Activated B cell treated with CpG ODN at 0.5 μM for 24 hours (primary cell): ENCODE measurements at regions not wholly inside any gene's neighbourhood (a gene's known extent, or its start where the extent isn't known, plus 50 kb on each side); places are given as distances from the start of the nearest gene placed in this dataset.
"Not testable (repeated sequence)": the region's sequence is repeated elsewhere in the genome, so short reads cannot be mapped to it uniquely, and the experiment has no call there.

Experiments used
- ATAC-seq: fragments of 200-7000 bp; cut with Tn5 transposase; one replicate; pipeline ENCODE4 v1.10.0; 2021; ENCODE audit warnings: low read depth, mild to moderate bottlenecking, moderate library complexity
- CTCF ChIA-PET: fragments of 350-600 bp; sonication (Branson Sonifier 250); formaldehyde crosslinking; loops from one replicate; lab custom pipeline; 2021; ENCODE audit warnings: antibody characterized with exemption; lab: Charles Lee
- POLR2A ChIA-PET: fragments of 350-600 bp; sonication (Branson Sonifier 250); formaldehyde crosslinking; loops from one replicate; lab custom pipeline; 2021; ENCODE audit warnings: antibody characterized with exemption; lab: Charles Lee
- DNase-seq: peaks from one replicate; pipeline ENCODE4 v3.0.0; 2022
- H3K27ac Mint-ChIP-seq: one replicate; pipeline ENCODE4 v1.8.0; 2020; ENCODE audit warnings: mixed read lengths
- H3K27me3 Mint-ChIP-seq: one replicate; pipeline ENCODE4 v1.8.0; 2021; ENCODE audit warnings: mixed read lengths
- H3K36me3 Mint-ChIP-seq: one replicate; pipeline ENCODE4 v1.8.0; 2021; ENCODE audit warnings: low read depth, mixed read lengths
- H3K4me1 Mint-ChIP-seq: one replicate; pipeline ENCODE4 v1.8.0; 2021; ENCODE audit warnings: mixed read lengths
- H3K4me3 Mint-ChIP-seq: one replicate; pipeline ENCODE4 v1.8.0; 2020; ENCODE audit warnings: mild to moderate bottlenecking, mixed read lengths
- H3K9me3 Mint-ChIP-seq: one replicate; pipeline ENCODE4 v1.8.0; 2020; ENCODE audit warnings: mixed read lengths
- intact Hi-C: fragments of 100-400 bp; cut with micrococcal nuclease; formaldehyde crosslinking; loops from one replicate; pipeline ENCODE4 v1.15.1; 2024
- TF ChIP-seq, protein P1 (sequence below): fragments of 200-600 bp; IDR thresholded peaks from one replicate; pipeline ENCODE4 v1.8.0; 2022; ENCODE audit warnings: antibody characterized with exemption, mild to moderate bottlenecking

DNA sequence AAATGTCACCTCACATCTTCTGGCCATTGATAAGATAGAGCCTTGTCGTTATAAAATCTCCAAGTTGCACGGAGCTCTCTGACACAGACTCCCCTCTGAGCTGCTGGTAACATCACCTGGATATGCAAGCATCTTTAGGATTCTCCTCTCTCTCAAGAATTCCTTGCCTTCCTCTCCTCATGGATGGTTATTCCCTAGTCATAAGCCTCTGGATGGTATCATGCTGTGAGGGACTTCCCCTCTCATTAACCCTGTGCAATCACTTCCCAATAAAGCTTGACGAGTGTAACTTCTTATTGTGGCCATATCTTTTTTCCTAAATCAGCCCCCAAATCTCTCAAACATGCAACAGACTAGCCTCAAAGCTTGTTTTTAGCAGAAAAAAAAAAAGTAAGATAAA lies 1057.0 kb upstream of the SLIT2 start:
- ATAC-seq (no peak), DNase-seq (no peak)
- intact Hi-C loops, result no loop called here
- no peaks in the 10 kb centered on the region for H3K36me3 Mint-ChIP-seq
- H3K27ac Mint-ChIP-seq, result no peak overlapping the region
- POLR2A ChIA-PET, result no interaction called here
- H3K4me3 Mint-ChIP-seq, result no peak overlapping the region
- no peaks in the 10 kb centered on the region for H3K27me3 Mint-ChIP-seq
- CTCF ChIA-PET, result no interaction called here
- no peaks in the 10 kb centered on the region for H3K4me1 Mint-ChIP-seq
- peaks cover 7% of the 10 kb centered on the region for H3K9me3 Mint-ChIP-seq
- TF ChIP-seq, protein P1, sequence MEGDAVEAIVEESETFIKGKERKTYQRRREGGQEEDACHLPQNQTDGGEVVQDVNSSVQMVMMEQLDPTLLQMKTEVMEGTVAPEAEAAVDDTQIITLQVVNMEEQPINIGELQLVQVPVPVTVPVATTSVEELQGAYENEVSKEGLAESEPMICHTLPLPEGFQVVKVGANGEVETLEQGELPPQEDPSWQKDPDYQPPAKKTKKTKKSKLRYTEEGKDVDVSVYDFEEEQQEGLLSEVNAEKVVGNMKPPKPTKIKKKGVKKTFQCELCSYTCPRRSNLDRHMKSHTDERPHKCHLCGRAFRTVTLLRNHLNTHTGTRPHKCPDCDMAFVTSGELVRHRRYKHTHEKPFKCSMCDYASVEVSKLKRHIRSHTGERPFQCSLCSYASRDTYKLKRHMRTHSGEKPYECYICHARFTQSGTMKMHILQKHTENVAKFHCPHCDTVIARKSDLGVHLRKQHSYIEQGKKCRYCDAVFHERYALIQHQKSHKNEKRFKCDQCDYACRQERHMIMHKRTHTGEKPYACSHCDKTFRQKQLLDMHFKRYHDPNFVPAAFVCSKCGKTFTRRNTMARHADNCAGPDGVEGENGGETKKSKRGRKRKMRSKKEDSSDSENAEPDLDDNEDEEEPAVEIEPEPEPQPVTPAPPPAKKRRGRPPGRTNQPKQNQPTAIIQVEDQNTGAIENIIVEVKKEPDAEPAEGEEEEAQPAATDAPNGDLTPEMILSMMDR, result no peak

DNA sequence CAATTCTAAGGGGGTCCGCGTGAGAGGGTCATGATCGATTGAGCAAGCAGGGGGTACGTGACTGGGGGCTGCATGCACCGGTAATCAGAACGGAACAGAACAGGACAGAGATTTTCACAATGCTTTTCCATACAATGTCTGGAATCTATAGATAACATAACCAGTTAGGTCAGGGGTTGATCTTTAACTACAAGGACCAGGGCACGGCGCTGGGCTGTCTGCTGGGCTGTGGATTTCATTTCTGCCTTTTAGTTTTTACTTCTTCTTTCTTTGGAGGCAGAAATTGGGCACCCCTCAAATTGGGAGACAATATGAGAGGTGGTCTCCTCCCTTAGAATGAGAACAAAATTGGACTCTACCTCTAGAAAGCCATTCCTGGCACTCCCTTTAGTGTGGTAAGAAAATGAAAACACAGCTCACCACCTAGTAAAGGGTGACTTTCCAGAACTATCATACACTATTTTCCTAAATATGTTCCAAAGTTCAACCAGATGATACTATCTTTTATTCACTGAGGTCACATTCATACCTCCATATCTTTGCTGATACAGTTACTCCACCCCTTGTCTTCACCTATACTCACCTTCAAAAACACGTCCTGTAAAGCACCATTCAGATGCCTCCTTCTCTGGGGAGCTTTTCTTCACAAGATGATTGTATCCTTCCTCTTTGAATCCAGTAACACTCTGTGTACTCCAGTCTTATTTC lies 1058.3 kb upstream of the SLIT2 start:
- intact Hi-C loops, result no loop called here
- H3K27me3 Mint-ChIP-seq, result no peaks in the 10 kb centered on the region
- DNase-seq (no peak), ATAC-seq (no peak)
- H3K9me3 Mint-ChIP-seq, result peaks cover 2% of the 10 kb centered on the region
- no peaks in the 10 kb centered on the region for H3K4me1 Mint-ChIP-seq
- H3K27ac Mint-ChIP-seq, result no peak overlapping the region
- TF ChIP-seq, protein P1, result no peak
- H3K36me3 Mint-ChIP-seq, result no peaks in the 10 kb centered on the region
- H3K4me3 Mint-ChIP-seq, result no peak overlapping the region
- ChIA-PET CTCF (no interaction called here), POLR2A (no interaction called here)

DNA sequence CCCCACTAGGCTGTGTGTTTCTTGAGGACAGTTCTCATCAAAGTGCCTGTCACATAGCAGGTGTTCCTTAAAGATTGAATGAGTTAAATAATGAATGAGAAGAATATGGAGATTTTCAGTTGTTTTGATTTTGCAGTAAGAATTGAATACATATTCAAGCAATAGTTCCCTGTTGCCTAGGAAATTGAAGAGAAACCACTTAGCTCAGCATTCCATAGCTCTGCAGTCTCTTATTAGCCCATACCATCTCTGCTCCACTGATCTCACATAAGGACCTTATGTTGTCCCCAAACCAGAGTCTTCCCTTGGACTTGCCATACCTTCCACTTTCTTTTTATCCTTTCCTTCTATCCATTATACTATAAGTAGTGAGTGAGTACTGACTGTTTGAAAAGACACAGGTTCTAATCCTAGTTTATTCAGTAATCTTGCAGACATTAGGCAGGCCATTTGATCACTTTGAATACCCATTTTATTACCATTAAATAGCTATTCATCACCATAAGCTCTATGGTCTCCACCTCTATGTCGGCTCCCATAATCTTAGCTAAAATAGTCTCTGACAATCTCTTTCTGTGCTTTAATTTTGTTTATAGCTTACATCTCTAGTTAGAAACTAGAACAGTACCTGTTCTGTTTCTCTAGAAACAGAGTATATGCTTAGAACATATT lies 1059.6 kb upstream of the SLIT2 start:
- Mint-ChIP-seq H3K36me3 (no peaks in the 10 kb centered on the region), H3K4me1 (no peaks in the 10 kb centered on the region), H3K27me3 (no peaks in the 10 kb centered on the region), H3K27ac (no peak overlapping the region), H3K9me3 (peaks cover 2% of the 10 kb centered on the region), H3K4me3 (no peak overlapping the region)
- POLR2A ChIA-PET, result no interaction called here
- TF ChIP-seq, protein P1, result no peak
- intact Hi-C loops, result no loop called here
- CTCF ChIA-PET, result no interaction called here
- no peak for DNase-seq
- no peak for ATAC-seq

- TF ChIP-seq, protein P1, result no peak
- Mint-ChIP-seq H3K27ac (no peak overlapping the region), H3K9me3 (no peaks in the 10 kb centered on the region), H3K27me3 (no peaks in the 10 kb centered on the region), H3K4me1 (no peaks in the 10 kb centered on the region), H3K4me3 (no peak overlapping the region), H3K36me3 (no peaks in the 10 kb centered on the region)
- CTCF ChIA-PET, result no interaction called here
- POLR2A ChIA-PET, result no interaction called here
- DNase-seq (no peak), ATAC-seq (no peak)
- intact Hi-C loops, result no loop called here
Measured at GRCh38 chr4:19187691-19188090, 1064.0 kb upstream of the SLIT2 start.

DNA sequence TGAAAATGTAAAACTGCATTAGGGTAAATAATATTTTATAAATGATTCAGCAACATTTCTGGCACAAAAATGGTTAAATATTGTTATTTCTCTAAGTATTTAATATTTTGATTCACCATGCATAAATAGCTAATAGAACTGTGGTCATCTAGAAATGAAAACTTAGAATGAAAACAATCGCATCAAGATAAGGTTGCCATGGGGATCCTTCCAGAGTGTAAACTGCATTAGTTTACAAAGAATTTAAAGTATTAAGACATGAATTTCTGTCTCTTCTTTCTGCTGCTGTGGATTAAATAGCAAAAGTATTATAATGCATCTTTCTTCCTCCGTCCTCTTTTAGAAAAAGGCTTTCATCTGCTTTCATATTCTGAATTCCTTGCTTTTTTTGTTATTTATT lies 1064.6 kb upstream of the SLIT2 start:
- Mint-ChIP-seq H3K36me3 (no peaks in the 10 kb centered on the region), H3K4me3 (no peak overlapping the region), H3K27me3 (no peaks in the 10 kb centered on the region), H3K9me3 (no peaks in the 10 kb centered on the region), H3K27ac (no peak overlapping the region), H3K4me1 (no peaks in the 10 kb centered on the region)
- CTCF ChIA-PET, result no interaction called here
- no peak for DNase-seq
- no peak for ATAC-seq
- TF ChIP-seq, protein P1, result no peak
- POLR2A ChIA-PET, result no interaction called here
- intact Hi-C loops, result no loop called here

DNA sequence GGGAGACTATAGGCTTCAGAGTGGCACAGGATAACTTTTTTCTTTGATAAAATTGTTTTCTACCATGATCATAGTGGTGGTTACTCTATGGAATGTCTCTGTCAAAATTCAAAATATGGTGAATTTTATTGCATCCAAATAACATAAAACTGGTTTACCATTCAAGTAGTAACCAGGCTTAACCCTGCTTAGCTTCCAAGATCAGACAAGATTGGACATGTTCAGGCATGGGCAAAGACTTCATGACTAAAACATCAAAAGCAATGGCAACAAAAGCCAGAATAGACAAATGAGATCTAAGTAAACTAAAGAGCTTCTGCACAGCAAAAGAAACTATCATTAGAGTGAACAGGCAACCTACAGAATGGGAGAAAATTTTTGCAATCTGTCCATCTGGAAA lies 1070.1 kb upstream of the SLIT2 start:
- H3K27me3 Mint-ChIP-seq, POLR2A ChIA-PET, intact Hi-C loops, H3K9me3 Mint-ChIP-seq, DNase-seq, CTCF ChIA-PET, H3K36me3 Mint-ChIP-seq, ATAC-seq, H3K4me3 Mint-ChIP-seq, H3K27ac Mint-ChIP-seq, H3K4me1 Mint-ChIP-seq: not testable (repeated sequence)
